Fibroblast of lung (primary cell): ENCODE measurements at regions not wholly inside any gene's neighbourhood (a gene's known extent, or its start where the extent isn't known, plus 50 kb on each side); places are given as distances from the start of the nearest gene placed in this dataset.

ENCODE experiments used
- CTCF ChIP-seq, 2 donors: IDR thresholded peaks in 1 of 2; conservative IDR thresholded peaks in 1 of 2; 1 replicate in 1 of 2; 2 replicates in 1 of 2; pipeline ENCODE4 v1.5.1; 2011 to 2012; ENCODE audit warnings: low read length in 2 of 2, control low read depth in 1 of 2, inconsistent platforms in 1 of 2, low read depth in 1 of 2, mild to moderate bottlenecking in 1 of 2
- EZH2 ChIP-seq: IDR thresholded peaks from 2 replicates; pipeline ENCODE4 v1.5.1; 2012; ENCODE audit warnings: low read length, control low read depth, mild to moderate bottlenecking; ENCODE audit errors: missing control alignments

DNA sequence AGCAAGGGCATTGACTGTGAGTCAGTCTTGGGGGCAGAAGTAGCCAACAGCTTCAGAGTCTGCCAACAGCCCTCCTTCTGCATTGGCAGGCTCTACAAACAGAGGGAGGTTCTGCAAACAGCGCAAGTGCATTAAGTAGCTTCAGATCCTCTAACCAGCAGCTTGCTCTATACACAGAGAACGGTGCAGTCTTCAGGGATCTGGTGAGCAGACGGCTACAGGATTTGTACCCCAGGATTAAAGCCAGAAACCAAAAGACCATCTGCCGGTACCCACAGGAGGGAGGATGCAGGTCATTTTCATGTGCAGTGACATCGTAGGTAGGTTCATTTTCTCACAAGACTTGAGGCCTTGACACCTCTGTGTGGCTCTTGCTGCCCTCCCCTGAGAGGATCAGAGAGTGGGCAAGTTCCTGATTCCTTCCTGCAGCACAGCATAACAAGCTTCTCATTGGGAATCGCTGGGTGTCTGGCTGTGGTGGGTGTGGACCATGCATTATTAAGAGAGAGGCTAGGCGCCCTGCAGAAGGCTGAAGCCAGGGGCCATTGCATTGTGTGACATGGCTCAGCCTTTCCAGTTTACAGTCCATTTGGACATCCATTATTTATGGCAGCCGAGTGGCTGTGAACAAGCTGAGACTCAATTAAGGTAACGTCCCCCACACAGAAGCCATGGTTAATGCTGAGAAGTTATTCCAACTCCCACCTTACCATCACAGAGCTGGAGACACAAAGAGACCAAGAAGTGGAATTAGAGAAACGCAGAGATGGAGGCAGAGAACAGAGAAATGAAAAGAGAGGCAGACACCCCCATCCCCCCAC is 250.0 kb downstream of the LRFN2 start:
- TF ChIP-seq CTCF (conservative IDR thresholded peaks at IDR 0.05 in 1 of 2, IDR thresholded peaks at IDR 0.05 in 1 of 2; ENCODE audit: low read depth in 1 of 2, low read length in 2 of 2) (no peak), EZH2 (no peak)
